ENCODE measurements at regions not wholly inside any gene's neighbourhood (a gene's known extent, or its start where the extent isn't known, plus 50 kb on each side); places are given as distances from the start of the nearest gene placed in this dataset.

GRCh38 chr2:64350996-64351395, 103.0 kb upstream of the LGALSL start:
- TF ChIP-seq CTCF (IDR thresholded peaks at IDR 0.05) (no peak), POLR2A (IDR thresholded peaks at IDR 0.05) (no peak)
